ENCODE measurements at regions not wholly inside any gene's neighbourhood (a gene's known extent, or its start where the extent isn't known, plus 50 kb on each side); places are given as distances from the start of the nearest gene placed in this dataset.
A peak's percentile ranks its signal among the peaks of the same experiment; 100 is the strongest.

- H3K36me3 Mint-ChIP-seq (ENCODE audit: low read depth), result peaks cover 3% of the 10 kb centered on the region; the same call in 2 of the 3 replicates
- H3K4me2 ChIP-seq, result no peak overlapping the region
- H3K4me3 ChIP-seq, result no peak overlapping the region
- no peaks in the 10 kb centered on the region; the same call in 1 of the 2 replicates for H3K9me2 ChIP-seq (ENCODE audit: insufficient read depth)
- no peaks in the 10 kb centered on the region for H3K4me1 Mint-ChIP-seq
- no peak overlapping the region for H3K27ac Mint-ChIP-seq
- no peaks in the 10 kb centered on the region for H3K4me1 ChIP-seq (ENCODE audit: insufficient read depth)
- H3F3A ChIP-seq (replicated peaks; ENCODE audit: low read depth), result no peaks in the 10 kb centered on the region
- no peaks in the 10 kb centered on the region for H3K36me3 ChIP-seq (ENCODE audit: insufficient read depth)
- H3K79me2 ChIP-seq (replicated peaks; ENCODE audit: insufficient read depth), result no peaks in the 10 kb centered on the region
- no peak overlapping the region for H3K4me3 Mint-ChIP-seq
- H3K27ac ChIP-seq (ENCODE audit: low read depth), result no peak overlapping the region
- no peak overlapping the region for H2AFZ ChIP-seq
- H3K27me3 ChIP-seq (ENCODE audit: insufficient read depth), result no peaks in the 10 kb centered on the region
- TF ChIP-seq ZNF331 (CRISPR knock-in tag; IDR thresholded peaks at IDR 0.05; ENCODE audit: low read depth), result no peak
- peak in 1 of 2 experiments; percentile 42; a peak in 2 of 4 replicates for TF ChIP-seq CTCF (conservative IDR thresholded peaks at IDR 0.05; ENCODE audit: low read depth in 2 of 2)
- H4K20me1 ChIP-seq (replicated peaks; ENCODE audit: insufficient read depth), result no peaks in the 10 kb centered on the region
- DNase-seq (ENCODE audit: low spot score) (peak; percentile 21), ATAC-seq (no peak)
- peaks cover 2% of the 10 kb centered on the region; the same call in 1 of the 3 replicates for H3K9me3 Mint-ChIP-seq
- H3K27me3 Mint-ChIP-seq (ENCODE audit: insufficient read depth, low read depth, poor library complexity), result no peaks in the 10 kb centered on the region
These were observed 848.6 kb downstream of the IGSF11 start for GRCh38 chr3:118186051-118186450.

- H3K79me2 ChIP-seq (replicated peaks; ENCODE audit: insufficient read depth), result no peaks in the 10 kb centered on the region
- no peaks in the 10 kb centered on the region for H3F3A ChIP-seq (replicated peaks; ENCODE audit: low read depth)
- ATAC-seq (no peak), DNase-seq (ENCODE audit: low spot score) (no peak)
- H3K27me3 ChIP-seq (ENCODE audit: insufficient read depth), result no peaks in the 10 kb centered on the region
- Mint-ChIP-seq H3K4me3 (no peak overlapping the region), H3K27me3 (ENCODE audit: insufficient read depth, low read depth, poor library complexity) (no peaks in the 10 kb centered on the region), H3K27ac (no peak overlapping the region), H3K36me3 (ENCODE audit: low read depth) (peaks cover 8% of the 10 kb centered on the region; the same call in 2 of the 3 replicates), H3K9me3 (peaks cover 7% of the 10 kb centered on the region; the same call in 2 of the 3 replicates), H3K4me1 (no peaks in the 10 kb centered on the region)
- H4K20me1 ChIP-seq (replicated peaks; ENCODE audit: insufficient read depth), result no peaks in the 10 kb centered on the region
- H3K9me2 ChIP-seq (ENCODE audit: insufficient read depth), result no peaks in the 10 kb centered on the region; the same call in 1 of the 2 replicates
- H3K27ac ChIP-seq (ENCODE audit: low read depth), result no peak overlapping the region
- H3K4me2 ChIP-seq, result no peak overlapping the region
- H3K4me3 ChIP-seq, result no peak overlapping the region
- H2AFZ ChIP-seq, result no peak overlapping the region
- H3K4me1 ChIP-seq (ENCODE audit: insufficient read depth), result no peaks in the 10 kb centered on the region
- TF ChIP-seq ZNF114 (CRISPR knock-in tag; IDR thresholded peaks at IDR 0.05) (no peak), CTCF (conservative IDR thresholded peaks at IDR 0.05; ENCODE audit: low read depth in 2 of 2) (no peak), ETS1 (IDR thresholded peaks at IDR 0.05) (no peak), STAT1 (IDR thresholded peaks at IDR 0.05; ENCODE audit: unreplicated experiment) (no peak), REST (IDR thresholded peaks at IDR 0.05; ENCODE audit: unreplicated experiment) (no peak), EZH2 (IDR thresholded peaks at IDR 0.05; ENCODE audit: low read depth, unreplicated experiment) (no peak), JUNB (IDR thresholded peaks at IDR 0.05; ENCODE audit: unreplicated experiment) (no peak), CREB1 (CRISPR knock-in tag; IDR thresholded peaks at IDR 0.05; ENCODE audit: low read depth) (no peak)
- H3K36me3 ChIP-seq (ENCODE audit: insufficient read depth), result no peaks in the 10 kb centered on the region
These were observed 847.4 kb downstream of the IGSF11 start for GRCh38 chr3:118187221-118187620.

Measured in GM23338 (cell line).